ENCODE measurements at regions not wholly inside any gene's neighbourhood (a gene's known extent, or its start where the extent isn't known, plus 50 kb on each side); places are given as distances from the start of the nearest gene placed in this dataset.
"Not testable (repeated sequence)": the region's sequence is repeated elsewhere in the genome, so short reads cannot be mapped to it uniquely, and the experiment has no call there.

- ATAC-seq (ENCODE audit: low read depth); H3K27ac ChIP-seq (ENCODE audit: insufficient read depth, low read length); H4K91ac ChIP-seq (ENCODE audit: insufficient read depth, low read depth, low read length); H2BK15ac ChIP-seq (ENCODE audit: low read depth, low read length); H3K4me2 ChIP-seq (ENCODE audit: low read depth, low read length); H2AK9ac ChIP-seq (replicated peaks; ENCODE audit: low read depth, low read length, poor library complexity); H3K23ac ChIP-seq (ENCODE audit: low read depth, low read length); H2BK5ac ChIP-seq (ENCODE audit: low read depth, low read length, poor library complexity, severe bottlenecking); DNase-seq; H3K36me3 ChIP-seq (ENCODE audit: control insufficient read depth, insufficient read depth, low read length); H3K9me3 ChIP-seq (ENCODE audit: control insufficient read depth, insufficient read depth, low read length); H4K8ac ChIP-seq (ENCODE audit: low read depth in 2 of 2, low read length in 2 of 2); intact Hi-C loops (cut with micrococcal nuclease); H3K18ac ChIP-seq (ENCODE audit: low read depth, low read length); H2BK120ac ChIP-seq (ENCODE audit: low read depth, low read length); dilution Hi-C loops (cut with HindIII; ENCODE audit: low sequenced_read_pairs, unreplicated experiment); BruUV-seq (replicated peaks); H3K4ac ChIP-seq (ENCODE audit: low read depth, low read length); H4K5ac ChIP-seq (ENCODE audit: low read depth, low read length); POLR2A ChIA-PET (ENCODE audit: unreplicated experiment); H3K56ac ChIP-seq (ENCODE audit: extremely low read depth, insufficient read depth, low read length); CTCF ChIA-PET; H2BK20ac ChIP-seq (ENCODE audit: low read depth, low read length); H3K14ac ChIP-seq (replicated peaks; ENCODE audit: low read depth, low read length); H3K9me1 ChIP-seq (ENCODE audit: insufficient read depth, low read length); in situ Hi-C loops (cut with MboI; ENCODE audit: low sequenced_read_pairs); H2AFZ ChIP-seq (replicated peaks; ENCODE audit: low read length, poor library complexity); H3K4me3 ChIP-seq (ENCODE audit: insufficient read depth, low read depth, low read length); H3K4me1 ChIP-seq (ENCODE audit: control insufficient read depth, insufficient read depth, low read length); H3K27me3 ChIP-seq (ENCODE audit: control insufficient read depth, insufficient read depth, low read length); H2AK5ac ChIP-seq (ENCODE audit: low read depth, low read length); H3K79me1 ChIP-seq (ENCODE audit: low read depth in 1 of 2, low read length in 2 of 2); H3K9ac ChIP-seq (ENCODE audit: low read depth, low read length); H4K20me1 ChIP-seq (ENCODE audit: insufficient read depth, low read length): not testable (repeated sequence)
- WGBS, 2 experiments (ENCODE audit: extremely low coverage in 2 of 2, insufficient read length in 1 of 2), result no CpG with 5 or more reads among the region's 4 CpGs
These were observed 149.1 kb downstream of the SPIN4 start for GRCh38 chrX:63201987-63202386.

- H2AFZ ChIP-seq (replicated peaks; ENCODE audit: low read length, poor library complexity); H3K36me3 ChIP-seq (ENCODE audit: control insufficient read depth, insufficient read depth, low read length); H2BK20ac ChIP-seq (ENCODE audit: low read depth, low read length); H3K9me1 ChIP-seq (ENCODE audit: insufficient read depth, low read length); H3K4ac ChIP-seq (ENCODE audit: low read depth, low read length); H3K4me2 ChIP-seq (ENCODE audit: low read depth, low read length); H3K9me3 ChIP-seq (ENCODE audit: control insufficient read depth, insufficient read depth, low read length); H3K4me3 ChIP-seq (ENCODE audit: insufficient read depth, low read depth, low read length); POLR2A ChIA-PET (ENCODE audit: unreplicated experiment); H3K23ac ChIP-seq (ENCODE audit: low read depth, low read length); intact Hi-C loops (cut with micrococcal nuclease); DNase-seq; H2BK120ac ChIP-seq (ENCODE audit: low read depth, low read length); H3K18ac ChIP-seq (ENCODE audit: low read depth, low read length); CTCF ChIA-PET; H4K5ac ChIP-seq (ENCODE audit: low read depth, low read length); H2BK15ac ChIP-seq (ENCODE audit: low read depth, low read length); ATAC-seq (ENCODE audit: low read depth); H4K20me1 ChIP-seq (ENCODE audit: insufficient read depth, low read length); H2AK5ac ChIP-seq (ENCODE audit: low read depth, low read length); BruUV-seq (replicated peaks); H3K4me1 ChIP-seq (ENCODE audit: control insufficient read depth, insufficient read depth, low read length); in situ Hi-C loops (cut with MboI; ENCODE audit: low sequenced_read_pairs); H3K27ac ChIP-seq (ENCODE audit: insufficient read depth, low read length); H4K8ac ChIP-seq (ENCODE audit: low read depth in 2 of 2, low read length in 2 of 2); H3K9ac ChIP-seq (ENCODE audit: low read depth, low read length); H3K14ac ChIP-seq (replicated peaks; ENCODE audit: low read depth, low read length); H4K91ac ChIP-seq (ENCODE audit: insufficient read depth, low read depth, low read length); H2AK9ac ChIP-seq (replicated peaks; ENCODE audit: low read depth, low read length, poor library complexity); H3K56ac ChIP-seq (ENCODE audit: extremely low read depth, insufficient read depth, low read length); H2BK5ac ChIP-seq (ENCODE audit: low read depth, low read length, poor library complexity, severe bottlenecking); dilution Hi-C loops (cut with HindIII; ENCODE audit: low sequenced_read_pairs, unreplicated experiment); H3K79me1 ChIP-seq (ENCODE audit: low read depth in 1 of 2, low read length in 2 of 2); H3K27me3 ChIP-seq (ENCODE audit: control insufficient read depth, insufficient read depth, low read length): not testable (repeated sequence)
- no CpG with 5 or more reads among the region's 3 CpGs for WGBS, 2 experiments (ENCODE audit: extremely low coverage in 2 of 2, insufficient read length in 1 of 2)
These were observed 152.4 kb downstream of the SPIN4 start for GRCh38 chrX:63198693-63199092.
